H1 (cell line): ENCODE measurements at regions not wholly inside any gene's neighbourhood (a gene's known extent, or its start where the extent isn't known, plus 50 kb on each side); places are given as distances from the start of the nearest gene placed in this dataset.

Experiments used
- CTCF ChIA-PET: fragments of 300-600 bp; sonication (Branson Sonifier 250); formaldehyde crosslinking; loops from one replicate; lab custom pipeline; 2021; ENCODE audit not compliant: partially characterized antibody; lab: Charles Lee
- POLR2A ChIA-PET: fragments of 300-600 bp; sonication (Branson Sonifier 250); formaldehyde crosslinking; loops from one replicate; lab custom pipeline; 2021; ENCODE audit warnings: inconsistent platforms; ENCODE audit not compliant: partially characterized antibody; lab: Charles Lee
- DNase-seq, 2 experiments: peaks; one replicate each; pipeline versions ENCODE4 v3.0.0 to v3.0.0-alpha.2; 2010 to 2022; ENCODE audit warnings: low spot score in 2 of 2, low read depth in 1 of 2, mixed read lengths in 1 of 2
- FAIRE-seq: peaks from 2 replicates; lab custom pipeline; 2011; peaks lifted over from hg19 to GRCh38; lab: Jason Lieb, UNC
- H2AFZ ChIP-seq: 2 replicates; pipeline ENCODE4 v1.8.1; 2012; ENCODE audit warnings: low read length, inconsistent platforms
- H2AK5ac ChIP-seq: 2 replicates; pipeline ENCODE4 v1.6.1; 2013; ENCODE audit warnings: low read depth, low read length
- H2BK120ac ChIP-seq: replicated peaks from 2 replicates; pipeline ENCODE3; 2013; ENCODE audit warnings: low read depth, low read length, inconsistent platforms
- H2BK12ac ChIP-seq: 2 replicates; pipeline ENCODE4 v1.6.1; 2013; ENCODE audit warnings: low read depth, low read length
- H2BK15ac ChIP-seq: 2 replicates; pipeline ENCODE4 v1.6.1; 2013; ENCODE audit warnings: low read length
- H2BK20ac ChIP-seq: 2 replicates; pipeline ENCODE4 v1.6.1; 2013; ENCODE audit warnings: low read length
- H2BK5ac ChIP-seq: 2 replicates; pipeline ENCODE4 v1.6.1; 2013; ENCODE audit warnings: low read depth, low read length
- H3K14ac ChIP-seq: 2 replicates; pipeline ENCODE4 v1.6.1; 2013; ENCODE audit warnings: inconsistent platforms; ENCODE audit not compliant: insufficient read length
- H3K18ac ChIP-seq: 2 replicates; pipeline ENCODE4 v1.6.1; 2013; ENCODE audit warnings: low read length; ENCODE audit errors: extremely low read depth
- H3K23ac ChIP-seq: 2 replicates; pipeline ENCODE4 v1.6.1; 2013; ENCODE audit warnings: inconsistent platforms; ENCODE audit not compliant: insufficient read length
- H3K23me2 ChIP-seq: 2 replicates; pipeline ENCODE4 v1.6.1; 2013; ENCODE audit warnings: low read depth, low read length
- H3K27ac ChIP-seq: 2 replicates; pipeline ENCODE4 v1.6.1; 2011; ENCODE audit warnings: low read depth, low read length, inconsistent platforms
- H3K27me3 ChIP-seq, 4 experiments: replicated peaks in 1 of 4; 1 replicate in 1 of 4; 2 replicates in 3 of 4; pipeline versions ENCODE4 v1.6.1 to v1.8.1; 2011 to 2013; ENCODE audit warnings: low read length in 3 of 4, mild to moderate bottlenecking in 3 of 4, inconsistent platforms in 2 of 4, mixed read lengths in 2 of 4, moderate library complexity in 1 of 4; ENCODE audit not compliant: control insufficient read depth in 3 of 4, insufficient read depth in 3 of 4; ENCODE audit errors: extremely low read depth in 1 of 4
- H3K36me3 ChIP-seq, 4 experiments: 2 replicates each; pipeline versions ENCODE4 v1.6.1 to v1.8.1; 2011 to 2013; ENCODE audit warnings: mild to moderate bottlenecking in 4 of 4, low read length in 3 of 4, moderate library complexity in 2 of 4, control low read depth in 1 of 4, inconsistent platforms in 1 of 4; ENCODE audit not compliant: insufficient read depth in 4 of 4, control insufficient read depth in 2 of 4
- H3K4ac ChIP-seq: replicated peaks from 2 replicates; pipeline ENCODE3; 2013; ENCODE audit warnings: low read length, low read depth, mixed read lengths, inconsistent platforms; ENCODE audit not compliant: insufficient read length
- H3K4me1 ChIP-seq, 4 experiments: replicated peaks in 1 of 4; 1 replicate in 1 of 4; 2 replicates in 3 of 4; pipeline versions ENCODE4 v1.6.1 to v1.8.1; 2011 to 2013; ENCODE audit warnings: low read length in 3 of 4, inconsistent platforms in 2 of 4, mixed read lengths in 1 of 4; ENCODE audit not compliant: insufficient read depth in 4 of 4, control insufficient read depth in 3 of 4
- H3K4me2 ChIP-seq, 2 experiments: 2 replicates each; pipeline versions ENCODE4 v1.6.1 to v1.8.1; 2011 to 2013; ENCODE audit warnings: low read depth in 2 of 2, low read length in 2 of 2, control low read depth in 1 of 2, inconsistent platforms in 1 of 2, mild to moderate bottlenecking in 1 of 2; ENCODE audit not compliant: insufficient read depth in 1 of 2
- H3K4me3 ChIP-seq, 4 experiments: fragments of 200-600, 300-600 bp in 1 of 4; sonication (generic), shearing (Covaris generic), sonication (Bioruptor Twin) in 1 of 4; 2 replicates each; pipeline versions ENCODE4 v1.5.1 to v1.8.1; 2011 to 2016; ENCODE audit warnings: low read length in 4 of 4, low read depth in 3 of 4, control low read depth in 2 of 4, inconsistent platforms in 2 of 4, mild to moderate bottlenecking in 2 of 4, mixed read lengths in 1 of 4, moderate library complexity in 1 of 4; ENCODE audit not compliant: insufficient read depth in 2 of 4; ENCODE audit errors: extremely low read depth in 1 of 4
- H3K56ac ChIP-seq: replicated peaks from 2 replicates; pipeline ENCODE3; 2013; ENCODE audit warnings: low read depth, mild to moderate bottlenecking, mixed read lengths, low read length, inconsistent platforms; ENCODE audit not compliant: insufficient read length
- H3K79me1 ChIP-seq: 2 replicates; pipeline ENCODE4 v1.6.1; 2013; ENCODE audit warnings: low read depth, low read length, control low read depth
- H3K79me2 ChIP-seq, 2 experiments: 2 replicates each; pipeline versions ENCODE4 v1.6.1 to v1.8.1; 2012 to 2013; ENCODE audit warnings: low read length in 2 of 2, mild to moderate bottlenecking in 2 of 2, inconsistent platforms in 1 of 2; ENCODE audit not compliant: insufficient read depth in 2 of 2, control insufficient read depth in 1 of 2
- H3K9ac ChIP-seq, 4 experiments: replicated peaks in 1 of 4; 1 replicate in 1 of 4; 2 replicates in 3 of 4; pipeline versions ENCODE4 v1.6.1 to v1.8.1; 2011 to 2013; ENCODE audit warnings: low read depth in 3 of 4, low read length in 3 of 4, control low read depth in 2 of 4, mild to moderate bottlenecking in 2 of 4, moderate library complexity in 2 of 4, inconsistent platforms in 1 of 4; ENCODE audit errors: extremely low read depth in 1 of 4
- H3K9me3 ChIP-seq, 2 experiments: 2 replicates each; pipeline versions ENCODE4 v1.6.1 to v1.8.1; 2012 to 2013; ENCODE audit warnings: mild to moderate bottlenecking in 2 of 2, moderate library complexity in 2 of 2, control low read depth in 1 of 2, inconsistent platforms in 1 of 2, low read depth in 1 of 2, low read length in 1 of 2, mixed read lengths in 1 of 2; ENCODE audit not compliant: insufficient read depth in 2 of 2
- H4K20me1 ChIP-seq, 2 experiments: replicated peaks in 1 of 2; 2 replicates each; pipeline versions ENCODE3 to v1.8.1; 2011 to 2013; ENCODE audit warnings: inconsistent platforms in 2 of 2, low read length in 2 of 2, mild to moderate bottlenecking in 1 of 2; ENCODE audit not compliant: insufficient read depth in 2 of 2, control insufficient read depth in 1 of 2
- H4K5ac ChIP-seq: 2 replicates; pipeline ENCODE4 v1.6.1; 2013; ENCODE audit warnings: low read length, low read depth, mixed read lengths, inconsistent platforms; ENCODE audit not compliant: insufficient read length
- H4K8ac ChIP-seq: 2 replicates; pipeline ENCODE4 v1.8.0; 2013; ENCODE audit warnings: mild to moderate bottlenecking, moderate library complexity, low read length, inconsistent platforms; ENCODE audit not compliant: insufficient read depth; ENCODE audit errors: extremely low read depth
- H4K91ac ChIP-seq: replicated peaks from 2 replicates; pipeline ENCODE3; 2013; ENCODE audit warnings: low read length, mixed read lengths, inconsistent platforms; ENCODE audit not compliant: insufficient read length
- ASH2L ChIP-seq: fragments of 200-600, 300-600 bp; sonication (generic); IDR thresholded peaks from one replicate; pipeline ENCODE4 v1.7.1; 2017; ENCODE audit warnings: low read length
- BACH1 ChIP-seq: IDR thresholded peaks from 2 replicates; pipeline ENCODE4 v1.6.1; 2012; ENCODE audit warnings: low read length, improper control_type of control experiment
- BCL11A ChIP-seq, 2 experiments: IDR thresholded peaks; one replicate each; pipeline ENCODE4 v1.6.1; 2011; ENCODE audit warnings: low read depth in 2 of 2, low read length in 2 of 2, mild to moderate bottlenecking in 2 of 2
- CBX5 ChIP-seq: fragments of 300-800, 300-1000 bp; sonication (generic); IDR thresholded peaks from 2 replicates; pipeline ENCODE4 v1.7.1; 2016; ENCODE audit warnings: antibody characterized with exemption, low read length, low read depth
- CEBPB ChIP-seq: IDR thresholded peaks from 2 replicates; pipeline ENCODE4 v1.6.1; 2012; ENCODE audit warnings: low read depth, low read length
- CHD2 ChIP-seq: IDR thresholded peaks from 2 replicates; pipeline ENCODE4 v1.6.1; 2012; ENCODE audit warnings: low read length, improper control_type of control experiment
- CREB1 ChIP-seq: IDR thresholded peaks from 2 replicates; pipeline ENCODE4 v1.6.1; 2012; ENCODE audit warnings: inconsistent platforms
- JUN ChIP-seq: IDR thresholded peaks from 2 replicates; pipeline ENCODE4 v1.6.1; 2011; ENCODE audit warnings: low read depth, mild to moderate bottlenecking, improper control_type of control experiment, low read length
- RNF2 ChIP-seq: fragments of 200-900, 300-1000 bp; sonication (generic); IDR thresholded peaks from 2 replicates; pipeline ENCODE4 v1.7.1; 2016; ENCODE audit warnings: borderline replicate concordance, low read depth, mild to moderate bottlenecking, antibody characterized with exemption, low read length; ENCODE audit not compliant: poor library complexity, severe bottlenecking; ENCODE audit errors: missing control alignments
- SIRT6 ChIP-seq: IDR thresholded peaks from one replicate; pipeline ENCODE4 v1.7.1; 2012; ENCODE audit warnings: low read length, inconsistent platforms
- YY1 ChIP-seq: IDR thresholded peaks from 2 replicates; pipeline ENCODE4 v1.6.1; 2011; ENCODE audit warnings: low read depth, mild to moderate bottlenecking, low read length
- WGBS, 2 experiments: shearing (Covaris generic) in 1 of 2; methylation state at CpG; one replicate each; pipeline versions ENCODE4 v1.1.6 to v1.1.7; 2013 to 2015; ENCODE audit warnings: low lambda C conversion rate in 2 of 2, mixed read lengths in 2 of 2, inconsistent platforms in 1 of 2, low coverage in 1 of 2, missing lambda C conversion rate in 1 of 2; ENCODE audit not compliant: insufficient replicate concordance in 2 of 2, insufficient coverage in 1 of 2, insufficient read length in 1 of 2; ENCODE audit errors: extremely low coverage in 1 of 2, missing lambda C conversion rate in 1 of 2; 5-methylcytosine and 5-hydroxymethylcytosine counted together
- TF ChIP-seq, protein P1 (sequence below): IDR thresholded peaks from 2 replicates; pipeline ENCODE4 v1.6.1; 2012; ENCODE audit warnings: inconsistent platforms
- TF ChIP-seq, protein P2 (sequence below): IDR thresholded peaks from 2 replicates; pipeline ENCODE4 v1.6.1; 2011; ENCODE audit warnings: low read depth, mild to moderate bottlenecking, low read length; ENCODE audit not compliant: insufficient read depth

GRCh38 chr22:47674600-47674999 is 912.1 kb downstream of the TBC1D22A start:
- Histone ChIP-seq H4K20me1 (no peaks in the 10 kb centered on the region), H4K8ac (no peak overlapping the region; the same call in 1 of the 2 replicates), H3K4me3 (no peak overlapping the region), H3K36me3 (no peaks in the 10 kb centered on the region), H3K56ac (no peak overlapping the region), H3K9ac (no peak overlapping the region), H2BK120ac (no peak overlapping the region), H2AK5ac (no peak overlapping the region), H3K4me2 (no peak overlapping the region), H3K27ac (no peak overlapping the region), H2BK5ac (peak overlapping the region; percentile 44; the same call in 1 of the 2 replicates), H4K5ac (no peak overlapping the region), H3K27me3 (peaks cover 0 to 4% (median 1%) of the 10 kb centered on the region in 4 experiments; a peak in 2 of 7 replicates), H2BK12ac (no peak overlapping the region), H3K23me2 (peaks cover 5% of the 10 kb centered on the region; the same call in 1 of the 2 replicates), H2BK20ac (peak overlapping the region; percentile 72; the same call in 1 of the 2 replicates), H3K14ac (no peak overlapping the region), H3K9me3 (peaks cover 4% of the 10 kb centered on the region in 2 experiments; a peak in 2 of 4 replicates), H3K79me2 (no peaks in the 10 kb centered on the region), H2BK15ac (0 out of 2 replicates have a peak overlapping the region, but pooled peaks have one; percentile 81), H3K79me1 (no peaks in the 10 kb centered on the region), H3K23ac (no peak overlapping the region), H3K4ac (peak overlapping the region; percentile 32), H4K91ac (no peak overlapping the region), H3K18ac (0 out of 2 replicates have a peak overlapping the region, but pooled peaks have one; percentile 24), H2AFZ (no peak overlapping the region), H3K4me1 (peaks cover 9 to 18% (median 11%) of the 10 kb centered on the region in 4 experiments)
- WGBS, 2 experiments: 92% methylated on average over 11 of the region's 11 CpGs; no CpG with 5 or more reads in 1 of the 2 experiments
- POLR2A ChIA-PET: no interaction called here
- CTCF ChIA-PET: no interaction called here
- DNase-seq (no peak), FAIRE-seq (no peak)
- TF ChIP-seq CREB1 (no peak), CHD2 (no peak), CBX5 (no peak), YY1 (no peak), BCL11A (IDR thresholded peaks at IDR 0.05; ENCODE audit: low read depth in 2 of 2, low read length in 2 of 2) (no peak), BACH1 (no peak), RNF2 (no peak), ASH2L (no peak), CEBPB (no peak), JUN (no peak), SIRT6 (no peak)
- TF ChIP-seq, protein P1, sequence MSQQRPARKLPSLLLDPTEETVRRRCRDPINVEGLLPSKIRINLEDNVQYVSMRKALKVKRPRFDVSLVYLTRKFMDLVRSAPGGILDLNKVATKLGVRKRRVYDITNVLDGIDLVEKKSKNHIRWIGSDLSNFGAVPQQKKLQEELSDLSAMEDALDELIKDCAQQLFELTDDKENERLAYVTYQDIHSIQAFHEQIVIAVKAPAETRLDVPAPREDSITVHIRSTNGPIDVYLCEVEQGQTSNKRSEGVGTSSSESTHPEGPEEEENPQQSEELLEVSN: no peak
- TF ChIP-seq, protein P2, sequence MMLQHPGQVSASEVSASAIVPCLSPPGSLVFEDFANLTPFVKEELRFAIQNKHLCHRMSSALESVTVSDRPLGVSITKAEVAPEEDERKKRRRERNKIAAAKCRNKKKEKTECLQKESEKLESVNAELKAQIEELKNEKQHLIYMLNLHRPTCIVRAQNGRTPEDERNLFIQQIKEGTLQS: no peak
